ENCODE measurements at regions not wholly inside any gene's neighbourhood (a gene's known extent, or its start where the extent isn't known, plus 50 kb on each side); places are given as distances from the start of the nearest gene placed in this dataset.
A peak's percentile ranks its signal among the peaks of the same experiment; 100 is the strongest.

DNA sequence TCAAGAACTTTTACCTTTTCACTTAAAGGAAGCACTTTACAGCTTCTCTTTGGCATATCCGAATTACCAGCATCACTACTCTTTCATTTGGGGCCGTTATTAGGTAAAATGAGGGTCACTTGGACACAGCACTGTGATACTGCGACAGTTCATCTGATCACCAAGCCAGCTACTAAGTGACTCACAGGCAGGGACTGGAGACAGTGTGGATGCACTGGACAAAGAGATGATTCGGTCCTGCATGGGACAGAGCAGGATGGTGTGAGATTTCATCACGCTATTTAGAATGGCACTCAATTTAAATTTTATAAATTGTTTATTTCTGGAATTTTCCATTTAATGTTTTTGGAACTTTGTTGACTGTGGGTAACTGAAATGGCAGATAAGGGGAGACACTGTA is 166.9 kb upstream of the IL12A start:
- DNase-seq (no peak), ATAC-seq (no peak)
- intact Hi-C loops (cut with micrococcal nuclease) = no loop called here

DNA sequence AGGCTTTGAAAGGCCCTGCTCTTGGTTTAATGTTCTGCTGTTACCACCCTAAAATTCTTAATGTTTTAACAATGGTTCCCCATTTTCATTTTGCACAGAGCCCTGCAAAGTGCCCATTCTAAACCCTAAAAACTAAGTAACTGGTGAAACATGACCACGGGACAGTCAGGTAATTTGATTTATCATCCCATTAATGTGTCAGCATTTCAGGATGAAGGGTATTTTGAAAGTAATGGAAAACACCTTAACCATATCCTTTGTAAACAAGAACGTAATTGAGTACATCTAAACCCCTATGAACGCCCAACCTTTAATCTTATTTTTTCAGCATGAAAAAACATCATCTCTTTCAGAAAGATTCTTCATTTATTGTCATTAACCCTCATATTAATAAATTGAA is 164.9 kb upstream of the IL12A start:
- intact Hi-C loops (cut with micrococcal nuclease) = no loop called here
- ATAC-seq = no peak
- no peak for DNase-seq

DNA sequence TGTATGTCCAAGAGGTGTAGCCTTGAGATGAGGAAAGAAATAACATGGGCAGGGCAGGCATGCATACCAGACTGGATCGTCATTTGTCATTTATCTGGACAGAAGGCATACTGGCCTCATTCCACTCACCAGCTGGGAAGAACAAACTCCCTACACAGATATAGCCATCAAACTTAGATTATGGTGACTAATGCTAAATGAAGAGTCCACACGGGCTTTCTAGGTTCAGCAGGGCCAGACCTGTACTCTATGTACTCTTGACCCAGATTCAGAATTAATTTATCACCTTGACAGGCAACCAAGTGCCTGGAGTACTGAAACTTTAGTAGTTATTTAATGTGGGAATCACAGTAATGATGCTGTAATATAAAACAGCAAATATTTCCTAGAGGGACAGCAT is 164.3 kb upstream of the IL12A start:
- intact Hi-C loops (cut with micrococcal nuclease) = no loop called here
- peak; percentile 91 for ATAC-seq

DNA sequence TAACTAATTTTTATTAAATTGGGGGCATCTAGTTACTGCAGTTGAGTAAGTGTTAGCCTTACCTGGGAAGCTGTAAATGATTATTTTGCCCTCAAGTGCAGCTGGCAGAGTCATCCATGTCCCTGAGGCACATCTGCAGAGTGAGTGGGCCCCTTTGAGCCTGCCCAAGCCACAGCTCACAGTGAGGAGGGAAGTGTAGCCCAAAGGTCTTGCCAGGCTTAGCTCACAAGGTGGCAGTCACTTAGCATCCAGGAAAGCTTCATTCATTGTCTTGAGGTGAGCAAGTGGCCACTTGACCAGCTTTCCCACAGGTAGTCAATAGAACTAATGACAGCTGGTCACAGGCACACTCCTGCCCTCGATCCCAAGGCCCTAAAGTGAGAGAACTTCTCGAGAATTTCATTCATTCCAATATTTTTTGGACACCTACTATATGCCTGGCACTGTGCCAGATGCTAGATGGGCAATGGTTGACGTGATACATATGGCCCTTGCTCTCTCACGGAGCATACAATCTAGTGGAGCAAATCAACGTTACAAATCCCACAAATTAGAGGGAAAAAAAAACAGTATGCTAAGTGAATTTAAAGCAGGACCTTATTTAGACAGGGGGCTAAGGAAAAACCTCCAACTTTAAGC is 163.3 kb upstream of the IL12A start:
- DNase-seq = no peak
- intact Hi-C loops (cut with micrococcal nuclease) = loop anchor here (5.0 kb wide), 2 partner anchors 57 to 177 kb away; no protein-coding TSS in a partner anchor
- ATAC-seq = no peak

More for the DNA sequence above, 164.3 kb upstream of the IL12A start:
- DNase-seq = no peak

DNA sequence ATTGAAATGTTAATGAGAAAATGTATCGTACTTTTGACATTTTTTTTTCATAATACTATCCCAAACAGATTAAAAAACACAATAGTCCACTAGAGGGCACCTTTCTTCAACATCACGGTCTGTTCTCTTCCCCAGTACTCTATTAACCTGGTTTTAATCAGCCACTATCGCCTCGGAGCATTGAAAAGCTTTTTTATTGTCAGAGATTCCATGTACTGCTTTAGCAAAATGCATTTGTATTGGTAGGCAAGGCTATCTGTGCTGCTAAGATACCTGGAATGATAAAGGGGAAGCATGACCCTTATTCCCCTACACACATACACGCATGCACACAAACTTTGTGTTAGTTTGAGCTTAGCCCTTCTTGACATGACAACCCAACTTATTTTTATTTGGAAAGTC is 160.1 kb upstream of the IL12A start:
- ATAC-seq (peak; percentile 59), DNase-seq (no peak)
- intact Hi-C loops (cut with micrococcal nuclease) = loop anchor here (5.0 kb wide), 2 partner anchors 54 to 174 kb away; no protein-coding TSS in a partner anchor

DNA sequence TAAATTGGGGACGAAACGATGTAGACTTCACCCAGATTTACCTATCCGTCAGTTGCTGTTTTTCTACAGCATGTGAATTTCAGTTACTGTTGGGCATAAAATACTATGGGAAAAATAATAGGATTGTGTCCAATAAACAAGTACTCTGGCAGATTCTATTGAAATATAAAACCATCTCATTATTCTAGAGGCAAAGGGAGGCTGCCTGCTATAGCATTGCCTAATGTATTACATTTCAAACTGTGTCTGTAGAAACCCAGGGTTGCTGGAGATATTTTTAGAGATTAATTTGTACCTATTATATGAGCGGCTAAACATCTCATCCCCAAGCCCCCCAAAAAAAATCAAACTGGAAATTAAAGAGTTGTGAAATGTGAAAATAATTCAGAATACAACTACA is 159.6 kb upstream of the IL12A start:
- DNase-seq (no peak), ATAC-seq (no peak)
- intact Hi-C loops (cut with micrococcal nuclease) = loop anchor here (5.0 kb wide), 2 partner anchors 53 to 173 kb away; no protein-coding TSS in a partner anchor

DNA sequence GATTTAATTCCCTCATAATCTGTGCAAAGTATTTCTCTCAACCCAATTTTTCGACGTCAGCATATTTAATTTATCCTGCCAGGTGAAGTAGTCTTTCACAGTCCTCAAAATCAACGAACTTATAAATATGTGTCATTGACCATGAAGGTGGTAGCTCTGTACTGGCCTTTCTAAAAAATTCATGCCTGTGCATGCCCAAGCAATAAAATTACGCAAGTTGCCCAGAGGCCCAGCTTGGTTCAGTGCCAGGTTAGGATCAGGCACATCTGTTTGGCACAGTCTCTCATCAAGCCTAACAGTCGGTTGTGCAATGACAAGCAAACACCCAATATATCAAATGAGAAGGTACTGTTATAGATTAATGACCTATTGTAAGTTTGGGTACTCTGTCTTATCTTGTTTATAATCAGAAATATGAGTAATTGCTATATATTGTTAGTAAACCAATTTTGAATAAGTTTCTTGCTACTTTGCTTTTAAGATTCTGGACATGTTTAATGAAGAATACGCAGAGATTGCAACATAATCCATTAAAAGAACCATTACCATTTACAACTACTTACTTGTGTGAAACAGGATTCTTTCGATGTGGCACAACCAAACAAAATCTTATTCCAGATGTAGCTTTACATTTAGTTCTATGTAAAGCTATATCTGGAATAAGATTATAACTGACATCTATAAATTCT is 159.0 kb upstream of the IL12A start:
- peak; percentile 63 for ATAC-seq
- intact Hi-C loops (cut with micrococcal nuclease) = loop anchor here (5.0 kb wide), 2 partner anchors 53 to 173 kb away; no protein-coding TSS in a partner anchor
- DNase-seq = peak; percentile 51

DNA sequence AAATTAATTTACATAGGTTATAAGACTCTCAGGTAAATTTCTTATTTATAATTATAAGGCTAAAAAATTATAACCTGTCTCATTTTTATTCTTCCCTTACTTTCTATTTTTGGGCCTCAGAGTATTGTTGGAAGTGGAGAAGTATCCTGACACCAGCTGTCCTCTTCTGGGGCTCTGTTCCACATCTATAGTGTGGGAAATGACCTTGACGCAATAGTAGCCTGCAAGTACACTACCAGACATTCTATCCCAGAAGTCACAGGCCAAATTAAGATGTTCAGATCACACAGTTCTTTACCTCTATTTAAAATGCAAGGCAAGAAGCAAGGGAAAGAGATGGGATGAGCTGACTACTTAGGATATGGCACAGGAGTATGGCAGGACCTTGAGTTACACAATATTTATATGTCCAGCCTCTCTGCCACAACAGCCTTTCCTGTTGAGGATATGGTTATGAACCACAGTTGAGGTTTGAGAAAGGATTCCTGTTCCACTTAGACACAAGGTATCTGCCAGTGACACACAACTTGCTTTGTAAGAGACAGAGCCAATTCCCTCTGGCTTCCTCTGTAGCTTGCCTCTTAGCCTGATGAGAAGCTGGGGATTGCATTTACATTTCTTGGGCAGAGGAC is 158.0 kb upstream of the IL12A start:
- peak; percentile 83 for ATAC-seq

DNA sequence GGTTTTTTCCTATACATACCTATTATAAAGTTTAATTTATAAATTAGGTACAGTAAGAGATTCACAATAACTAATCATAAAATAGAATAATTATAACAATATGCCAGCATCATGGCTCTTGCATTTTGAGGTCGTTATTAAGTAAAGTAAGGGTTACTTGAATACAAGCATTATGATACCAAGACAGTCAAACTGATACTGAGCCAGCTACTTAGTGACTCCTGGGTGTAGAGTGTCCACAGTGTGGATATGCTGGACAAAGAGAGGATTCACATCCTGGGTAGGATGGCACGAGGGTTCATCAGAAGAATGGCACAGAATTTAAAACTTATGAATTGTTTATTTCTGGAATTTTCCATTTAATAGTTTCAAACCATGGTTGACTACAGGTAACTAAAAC is 157.2 kb upstream of the IL12A start:
- no peak for DNase-seq
- intact Hi-C loops (cut with micrococcal nuclease) = no loop called here
- no peak for ATAC-seq

More for the DNA sequence above, 158.0 kb upstream of the IL12A start:
- intact Hi-C loops (cut with micrococcal nuclease) = no loop called here
- DNase-seq = no peak

DNA sequence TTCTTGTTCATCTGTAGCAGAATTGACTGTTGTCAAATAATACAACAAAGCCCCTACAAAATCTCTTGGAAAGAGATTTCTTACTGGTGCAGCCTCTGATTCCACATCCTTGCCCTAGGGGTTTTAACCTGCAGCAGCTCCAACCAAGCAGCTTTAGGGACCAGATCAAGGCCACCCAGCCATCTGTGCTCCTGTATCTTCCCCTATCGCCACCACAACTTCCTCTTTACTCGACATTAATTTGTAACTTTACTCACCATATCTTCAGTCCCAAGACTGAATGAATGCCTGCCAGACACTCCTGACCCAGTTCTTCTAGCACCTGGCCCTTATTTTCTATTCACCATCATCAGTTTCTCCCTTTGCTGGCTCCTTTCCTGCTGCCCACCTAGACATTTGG is 156.6 kb upstream of the IL12A start:
- no peak for ATAC-seq
- DNase-seq = no peak
- intact Hi-C loops (cut with micrococcal nuclease) = no loop called here

DNA sequence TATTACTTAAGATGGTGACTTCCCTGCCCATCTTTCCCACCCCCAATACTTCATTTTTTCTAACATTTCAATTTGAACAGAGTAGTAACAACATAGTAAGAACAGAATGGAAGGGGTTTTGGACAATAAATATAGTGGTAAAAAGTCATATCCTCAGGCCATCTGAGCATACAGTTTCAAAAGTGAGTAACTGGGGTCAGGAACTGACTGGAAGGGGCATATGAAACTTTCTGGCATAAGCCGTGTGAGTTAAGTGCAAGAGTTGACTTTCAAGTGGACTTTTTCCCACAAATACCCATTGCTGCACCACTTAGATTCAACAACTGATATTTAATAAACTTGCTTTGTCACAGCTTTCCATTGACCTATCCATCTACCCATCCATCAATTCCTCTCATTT is 153.5 kb upstream of the IL12A start:
- no peak for ATAC-seq
- intact Hi-C loops (cut with micrococcal nuclease) = no loop called here
- no peak for DNase-seq

DNA sequence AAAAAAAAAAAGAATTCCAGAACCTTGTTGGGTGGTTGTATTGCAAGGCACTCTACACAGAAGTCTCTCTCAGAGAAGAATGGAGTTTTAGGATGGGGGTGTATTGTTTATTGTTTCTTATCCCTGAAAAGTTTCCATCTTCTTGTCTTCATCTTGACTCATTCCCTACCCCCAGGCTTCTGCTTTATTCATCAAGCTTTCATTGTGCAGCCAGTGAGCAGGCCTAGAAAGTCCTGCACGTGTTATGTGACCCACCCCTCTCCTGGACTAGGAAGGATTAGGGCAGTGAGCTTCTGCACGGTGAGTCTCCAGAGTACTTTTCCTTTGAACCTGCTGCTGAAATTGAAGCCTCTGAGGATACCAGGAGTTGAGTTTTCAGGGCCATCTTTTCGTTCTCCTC is 150.9 kb upstream of the IL12A start:
- no peak for DNase-seq
- ATAC-seq = no peak
- intact Hi-C loops (cut with micrococcal nuclease) = no loop called here

DNA sequence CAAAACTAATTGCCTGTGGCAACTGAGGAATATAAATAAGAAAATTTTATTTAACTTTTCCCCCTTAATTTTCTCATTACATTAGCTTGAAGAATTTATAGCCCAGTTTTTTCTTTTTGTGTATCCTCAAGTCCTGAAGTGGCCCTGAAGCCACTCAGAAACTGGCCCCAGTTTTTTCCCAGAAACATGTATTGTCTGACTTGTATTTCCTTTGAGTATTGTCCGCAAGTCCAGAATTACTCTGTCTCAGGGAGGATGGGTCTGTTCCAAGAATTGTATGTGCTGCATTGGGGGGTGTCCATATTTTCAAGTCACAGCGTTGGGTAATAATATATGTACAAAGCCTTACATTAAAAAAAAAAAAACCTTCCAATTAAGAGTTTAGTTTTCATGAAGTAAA is 149.7 kb upstream of the IL12A start:
- no peak for ATAC-seq
- DNase-seq = no peak
- intact Hi-C loops (cut with micrococcal nuclease) = no loop called here

DNA sequence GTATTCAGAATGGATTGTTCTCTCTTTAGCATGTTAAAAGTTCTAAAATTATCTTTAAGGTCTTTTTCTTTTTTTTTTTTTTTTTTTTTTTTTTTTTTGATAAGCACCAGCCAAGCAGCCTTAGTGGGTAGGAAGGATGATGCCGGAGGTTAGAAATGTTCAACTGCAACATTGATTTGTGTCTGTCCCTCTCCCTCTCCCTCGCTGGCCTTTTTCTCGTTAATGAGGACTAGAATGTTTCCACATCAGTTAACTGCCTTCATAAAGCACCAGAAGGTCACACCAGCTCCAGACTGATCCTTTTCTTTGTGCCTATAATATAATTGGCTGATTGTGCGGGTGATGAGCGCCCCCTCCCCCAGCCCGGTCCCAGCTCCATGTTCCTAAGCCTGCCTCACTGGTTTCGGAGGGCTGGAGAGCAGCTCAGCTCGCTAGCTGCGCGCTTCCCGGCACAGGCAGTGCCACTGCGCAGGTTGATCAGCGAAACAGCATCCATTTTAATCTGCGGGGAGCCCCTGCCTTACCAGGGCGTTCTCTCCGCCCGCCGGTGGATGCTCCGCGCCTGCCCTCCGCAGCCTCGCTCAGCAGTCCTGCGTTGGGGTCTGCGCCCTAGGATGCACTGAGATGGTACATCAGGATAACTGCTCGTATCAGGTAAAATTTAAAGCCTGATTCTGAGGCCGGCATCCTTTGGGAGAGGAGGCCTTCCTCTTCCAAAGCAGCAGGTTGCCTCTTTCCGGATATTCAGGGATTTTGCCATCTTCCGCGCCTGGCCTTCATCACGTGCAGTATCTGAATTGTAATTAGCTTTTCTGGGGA is 148.9 kb upstream of the IL12A start, which contains the start of gene SCHIP1:
Gene SCHIP1, plus strand, starts transcription at position 301 of the 819 bp plus-strand sequence.
- ATAC-seq (peak; percentile 72), DNase-seq (peak; percentile 58)
- intact Hi-C loops (cut with micrococcal nuclease) = no loop called here

DNA sequence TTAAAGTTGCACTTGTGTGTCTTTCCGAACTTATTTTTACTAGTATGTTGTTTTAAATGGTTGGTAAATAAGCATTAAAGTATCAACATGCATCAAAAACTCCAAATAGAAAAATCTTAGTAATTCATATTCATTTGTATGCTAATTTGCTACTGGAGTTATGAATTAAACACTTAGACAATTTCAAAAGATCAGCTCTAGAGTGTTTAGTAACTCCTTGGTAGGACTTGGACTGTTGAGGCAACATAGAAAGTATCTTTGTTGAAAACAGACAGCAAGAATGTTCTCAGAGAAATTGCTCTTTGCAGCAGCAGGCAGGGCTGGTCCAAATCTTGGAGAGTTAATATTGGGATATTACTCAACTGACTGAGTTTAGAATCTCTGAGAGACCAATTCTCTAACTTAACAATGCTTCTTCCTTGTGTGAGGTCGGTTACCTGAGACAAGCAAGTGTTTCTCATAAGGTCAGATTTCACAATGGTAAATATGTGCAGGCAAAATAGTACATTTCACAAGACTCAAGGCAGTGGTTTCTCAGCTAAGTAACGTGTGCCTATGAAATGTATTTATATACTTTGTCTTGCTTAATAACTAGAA is 147.8 kb upstream of the IL12A start:
- DNase-seq (no peak), ATAC-seq (peak; percentile 13)
- intact Hi-C loops (cut with micrococcal nuclease) = no loop called here

DNA sequence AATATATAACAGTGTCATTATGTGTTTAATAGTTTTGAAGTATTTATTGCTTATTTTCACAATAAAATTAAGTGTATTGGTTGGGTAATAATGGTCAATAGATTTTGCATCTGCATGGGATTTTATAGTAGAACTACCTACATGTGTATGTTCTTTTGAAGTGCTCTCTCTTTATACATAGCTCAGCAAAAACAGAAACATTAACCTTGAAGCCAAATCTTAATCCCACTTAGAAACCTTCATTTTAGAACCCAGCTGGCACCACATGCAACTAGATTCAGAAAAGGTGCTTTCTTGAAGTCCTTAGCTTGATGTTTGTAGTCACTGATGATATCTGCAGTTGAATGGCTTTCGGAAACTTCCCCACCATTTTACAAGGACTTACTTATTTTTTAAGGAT is 146.9 kb upstream of the IL12A start:
- ATAC-seq (no peak), DNase-seq (no peak)
- intact Hi-C loops (cut with micrococcal nuclease) = no loop called here

DNA sequence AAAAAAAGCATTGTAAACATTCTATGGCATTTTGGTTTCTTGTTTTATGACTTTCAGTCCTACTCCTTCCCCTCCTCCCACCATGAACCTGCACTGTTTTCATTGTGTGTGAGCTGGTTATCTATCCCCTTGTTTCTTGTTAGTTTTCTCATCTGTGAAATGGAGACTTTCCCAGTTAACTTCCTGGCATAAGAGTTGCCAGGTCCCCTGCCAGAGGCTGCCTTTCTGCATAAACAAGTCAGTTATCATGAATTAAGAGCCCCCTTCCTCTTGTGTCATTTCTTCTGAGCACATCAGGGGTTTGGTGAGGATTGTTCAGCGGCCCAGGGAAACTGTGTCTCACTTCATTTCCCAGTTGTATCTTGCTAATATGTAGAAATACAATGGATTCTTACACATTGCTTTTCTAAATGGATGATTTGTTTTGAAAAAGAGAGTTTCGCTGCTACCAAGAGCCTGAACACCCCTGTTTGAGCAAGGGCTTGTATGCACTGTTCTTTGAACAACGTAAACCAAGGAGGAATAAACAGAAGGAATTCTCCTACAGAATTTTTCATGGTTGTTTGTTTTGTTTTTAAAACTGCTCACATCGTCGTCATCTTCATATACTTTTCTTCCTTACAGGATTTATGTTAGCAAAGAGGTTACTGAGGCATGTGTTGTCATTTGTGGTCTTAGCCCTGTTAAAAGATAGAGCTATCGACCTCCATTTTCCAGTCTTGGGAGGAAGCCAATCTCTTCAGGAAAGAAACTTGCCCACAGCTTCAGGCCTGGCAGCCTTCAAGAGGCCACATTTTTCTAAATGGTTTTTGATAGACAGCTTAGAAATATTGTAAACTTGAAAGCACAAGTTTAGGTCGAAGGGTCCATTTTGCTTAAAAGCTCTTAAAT is 144.6 kb upstream of the IL12A start:
- no peak for DNase-seq
- intact Hi-C loops (cut with micrococcal nuclease) = no loop called here
- no peak for ATAC-seq

DNA sequence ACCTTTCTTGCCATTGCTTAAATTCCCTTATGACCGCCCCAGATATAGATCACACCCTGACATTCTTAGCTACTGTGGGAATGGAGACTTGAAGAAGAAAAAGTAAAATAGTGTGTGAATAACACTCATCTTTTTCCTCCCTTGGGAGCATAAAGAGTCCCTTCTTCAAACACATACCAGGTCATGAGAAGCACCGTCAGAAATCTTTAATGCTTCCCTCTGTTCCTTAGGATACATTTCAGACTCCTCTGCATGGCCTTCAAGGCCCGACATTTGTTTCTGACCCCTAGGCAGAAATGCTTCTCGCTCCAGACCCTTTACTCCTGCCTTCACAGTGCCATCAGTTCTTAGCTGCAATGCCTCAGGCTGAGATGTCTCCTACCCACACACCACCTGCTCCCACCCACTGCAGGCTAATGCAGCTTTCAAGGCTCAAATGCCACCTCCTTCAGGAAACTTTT is 143.8 kb upstream of the IL12A start:
- DNase-seq (no peak), ATAC-seq (no peak)
- intact Hi-C loops (cut with micrococcal nuclease) = no loop called here

All from left ventricle myocardium superior (tissue), 1 donor.